GM23338 (cell line): ENCODE measurements at regions not wholly inside any gene's neighbourhood (a gene's known extent, or its start where the extent isn't known, plus 50 kb on each side); places are given as distances from the start of the nearest gene placed in this dataset.

ENCODE experiments used
- ATAC-seq: fragments of 200-7000 bp; cut with Tn5 transposase; 3 replicates; pipeline ENCODE4 v1.9.1; 2020
- DNase-seq: peaks from one replicate; pipeline ENCODE4 v3.0.0-alpha.2; 2015; ENCODE audit warnings: low spot score
- H2AFZ ChIP-seq: fragments of 200-600 bp; sonication (generic); 2 replicates; pipeline ENCODE4 v1.8.0; 2016; ENCODE audit warnings: antibody characterized with exemption, mild to moderate bottlenecking, moderate library complexity
- H3F3A ChIP-seq: fragments of 200-600 bp; sonication (generic); replicated peaks from 2 replicates; pipeline ENCODE4 v1.8.0; 2017; ENCODE audit warnings: antibody characterized with exemption, mixed run types, low read depth
- H3K27ac ChIP-seq: fragments of 200-600 bp; sonication (generic); 2 replicates; pipeline ENCODE4 v1.6.1; 2016; ENCODE audit warnings: low read depth
- H3K27me3 ChIP-seq: fragments of 200-600 bp; sonication (generic); 2 replicates; pipeline ENCODE4 v1.8.0; 2016; ENCODE audit warnings: mild to moderate bottlenecking, mixed run types, moderate library complexity; ENCODE audit not compliant: insufficient read depth
- H3K36me3 ChIP-seq: fragments of 200-600 bp; sonication (generic); 2 replicates; pipeline ENCODE4 v1.8.0; 2016; ENCODE audit warnings: mild to moderate bottlenecking; ENCODE audit not compliant: insufficient read depth
- H3K4me1 ChIP-seq: fragments of 200-600 bp; sonication (generic); 2 replicates; pipeline ENCODE4 v1.8.0; 2016; ENCODE audit warnings: mild to moderate bottlenecking, moderate library complexity; ENCODE audit not compliant: insufficient read depth
- H3K4me2 ChIP-seq: fragments of 200-600 bp; sonication (generic); 2 replicates; pipeline ENCODE4 v1.7.1; 2017; ENCODE audit warnings: mixed run types
- H3K4me3 ChIP-seq: fragments of 200-600 bp; sonication (generic); 2 replicates; pipeline ENCODE4 v1.6.1; 2016; ENCODE audit warnings: mixed run types
- H3K79me2 ChIP-seq: fragments of 200-600 bp; sonication (generic); replicated peaks from 2 replicates; pipeline ENCODE4 v1.8.0; 2017; ENCODE audit warnings: mild to moderate bottlenecking; ENCODE audit not compliant: insufficient read depth
- H3K9me2 ChIP-seq: fragments of 200-600 bp; sonication (generic); 2 replicates; pipeline ENCODE4 v1.8.0; 2017; ENCODE audit not compliant: insufficient read depth
- H4K20me1 ChIP-seq: fragments of 200-600 bp; sonication (generic); replicated peaks from 2 replicates; pipeline ENCODE4 v1.8.0; 2017; ENCODE audit warnings: mild to moderate bottlenecking; ENCODE audit not compliant: insufficient read depth
- H3K27ac Mint-ChIP-seq: 2 replicates; pipeline ENCODE4 v1.8.0; 2020; ENCODE audit warnings: inconsistent platforms, mild to moderate bottlenecking, moderate library complexity, mixed read lengths
- H3K27me3 Mint-ChIP-seq: 3 replicates; pipeline ENCODE4 v1.8.0; 2022; ENCODE audit warnings: low read depth, mild to moderate bottlenecking, moderate library complexity, mixed read lengths, inconsistent platforms; ENCODE audit not compliant: insufficient read depth, poor library complexity
- H3K36me3 Mint-ChIP-seq: 3 replicates; pipeline ENCODE4 v1.8.0; 2021; ENCODE audit warnings: low read depth, mild to moderate bottlenecking, inconsistent platforms, moderate library complexity, mixed read lengths
- H3K4me1 Mint-ChIP-seq: 3 replicates; pipeline ENCODE4 v1.8.0; 2020; ENCODE audit warnings: mild to moderate bottlenecking, inconsistent platforms, mixed read lengths
- H3K4me3 Mint-ChIP-seq: 3 replicates; pipeline ENCODE4 v1.8.0; 2021; ENCODE audit warnings: moderate library complexity, mild to moderate bottlenecking, inconsistent platforms, mixed read lengths
- H3K9me3 Mint-ChIP-seq: 3 replicates; pipeline ENCODE4 v1.8.0; 2020; ENCODE audit warnings: moderate library complexity, mild to moderate bottlenecking, inconsistent platforms, mixed read lengths
- CREB1 ChIP-seq: fragments of 250-450 bp; sonication (Bioruptor Pico); IDR thresholded peaks from 2 replicates; pipeline ENCODE4 v1.5.0; 2020; ENCODE audit warnings: low read depth, mild to moderate bottlenecking, moderate library complexity
- EZH2phosphoT487 ChIP-seq: fragments of 200-600 bp; sonication (generic); IDR thresholded peaks from one replicate; pipeline ENCODE4 v1.8.1; 2018; ENCODE audit warnings: antibody characterized with exemption; ENCODE audit not compliant: unreplicated experiment
- JUNB ChIP-seq: IDR thresholded peaks from one replicate; pipeline ENCODE4 v1.6.1; 2016; ENCODE audit warnings: antibody characterized with exemption; ENCODE audit not compliant: unreplicated experiment
- NANOG ChIP-seq: IDR thresholded peaks from 2 replicates; pipeline ENCODE4 v1.6.1; 2016; ENCODE audit warnings: antibody characterized with exemption, borderline replicate concordance
- REST ChIP-seq: IDR thresholded peaks from one replicate; pipeline ENCODE4 v1.6.1; 2018; ENCODE audit warnings: antibody characterized with exemption; ENCODE audit not compliant: unreplicated experiment
- ZNF114 ChIP-seq: fragments of 250-450 bp; sonication (Bioruptor Pico); IDR thresholded peaks from 2 replicates; pipeline ENCODE4 v1.5.0; 2020; ENCODE audit warnings: mild to moderate bottlenecking, moderate library complexity
- ZNF331 ChIP-seq: fragments of 250-450 bp; sonication (Bioruptor Pico); IDR thresholded peaks from 2 replicates; pipeline ENCODE4 v1.5.0; 2020; ENCODE audit warnings: low read depth, mild to moderate bottlenecking, moderate library complexity

GRCh38 chrX:109859651-109860050 lies 126.6 kb upstream of the ACSL4 start (continued):
- TF ChIP-seq ZNF331 (no peak), NANOG (no peak), CREB1 (no peak)

DNA sequence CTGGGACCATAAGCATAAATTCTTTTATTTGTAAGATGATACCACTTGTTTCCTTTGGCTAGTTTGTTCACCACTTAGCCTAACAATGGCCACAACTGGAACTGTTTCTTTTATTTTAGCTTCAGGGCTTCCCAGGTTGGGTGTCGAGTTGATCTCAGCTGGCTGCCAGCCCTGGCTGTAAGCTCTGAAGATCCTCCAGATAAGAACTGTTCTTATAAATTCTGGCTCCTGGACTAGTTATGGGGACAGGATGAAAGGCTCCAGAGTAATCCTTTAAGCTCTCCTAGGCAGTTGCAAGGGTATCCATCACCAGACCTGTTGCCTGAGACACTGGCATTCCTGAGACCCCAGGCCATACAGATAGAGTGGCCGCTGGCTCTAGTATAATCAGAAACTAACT lies 129.4 kb upstream of the ACSL4 start:
- H3K4me1 Mint-ChIP-seq: peaks cover 6% of the 10 kb centered on the region
- H3K9me3 Mint-ChIP-seq: no peaks in the 10 kb centered on the region; the same call in 2 of the 3 replicates
- H4K20me1 ChIP-seq: no peaks in the 10 kb centered on the region
- no peaks in the 10 kb centered on the region for H3K36me3 ChIP-seq
- peaks cover 10% of the 10 kb centered on the region; the same call in 1 of the 2 replicates for H3K4me1 ChIP-seq
- no peaks in the 10 kb centered on the region for H3K36me3 Mint-ChIP-seq
- no peak overlapping the region for H3K4me3 ChIP-seq
- H3K27me3 ChIP-seq: no peaks in the 10 kb centered on the region
- no peak overlapping the region for H3K27ac Mint-ChIP-seq
- H3F3A ChIP-seq: no peaks in the 10 kb centered on the region
- H3K27ac ChIP-seq: no peak overlapping the region
- no peak overlapping the region for H3K4me2 ChIP-seq
- H3K79me2 ChIP-seq: no peaks in the 10 kb centered on the region
- H2AFZ ChIP-seq: no peak overlapping the region
- H3K27me3 Mint-ChIP-seq: peaks cover 5% of the 10 kb centered on the region
- H3K4me3 Mint-ChIP-seq: no peak overlapping the region
- no peak for TF ChIP-seq JUNB
- H3K9me2 ChIP-seq: no peaks in the 10 kb centered on the region
- ATAC-seq (no peak), DNase-seq (no peak)

DNA sequence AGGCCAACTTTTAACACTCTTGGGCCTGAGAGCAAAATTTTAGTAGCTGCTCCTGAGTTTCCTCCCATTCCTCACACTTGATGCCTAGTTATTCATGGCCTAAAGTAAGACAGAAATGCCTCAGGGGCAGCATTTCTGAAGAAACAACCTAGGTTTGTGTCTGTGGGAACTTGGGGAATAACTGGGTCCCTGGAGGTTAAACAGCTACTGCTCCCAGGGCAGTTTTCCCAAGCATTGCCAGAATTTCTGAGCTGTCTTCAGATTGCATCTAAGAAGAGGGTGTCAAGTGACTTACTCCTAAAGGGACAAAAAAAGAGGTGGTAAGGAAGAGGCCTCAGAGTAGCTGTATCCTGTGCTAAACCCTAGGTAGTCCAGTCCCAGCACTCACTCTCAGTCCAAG lies 130.8 kb upstream of the ACSL4 start:
- Histone ChIP-seq H3K4me3 (no peak overlapping the region), H3F3A (no peaks in the 10 kb centered on the region), H3K9me2 (no peaks in the 10 kb centered on the region), H3K27me3 (no peaks in the 10 kb centered on the region), H3K79me2 (no peaks in the 10 kb centered on the region), H3K4me1 (no peaks in the 10 kb centered on the region), H3K27ac (no peak overlapping the region), H3K4me2 (no peak overlapping the region), H2AFZ (no peak overlapping the region), H4K20me1 (no peaks in the 10 kb centered on the region), H3K36me3 (no peaks in the 10 kb centered on the region)
- H3K9me3 Mint-ChIP-seq: no peaks in the 10 kb centered on the region; the same call in 2 of the 3 replicates
- TF ChIP-seq ZNF331 (no peak), JUNB (no peak), ZNF114 (CRISPR knock-in tag) (no peak), CREB1 (no peak), NANOG (no peak), REST (no peak), EZH2phosphoT487 (no peak)
- peaks cover 3% of the 10 kb centered on the region for H3K27me3 Mint-ChIP-seq
- ATAC-seq (no peak), DNase-seq (no peak)
- no peaks in the 10 kb centered on the region for H3K36me3 Mint-ChIP-seq
- no peaks in the 10 kb centered on the region for H3K4me1 Mint-ChIP-seq
- H3K4me3 Mint-ChIP-seq: no peak overlapping the region
- H3K27ac Mint-ChIP-seq: no peak overlapping the region
